IMR-90 (cell line): ENCODE measurements at regions not wholly inside any gene's neighbourhood (a gene's known extent, or its start where the extent isn't known, plus 50 kb on each side); places are given as distances from the start of the nearest gene placed in this dataset.

Experiments used
- POLR2A ChIP-seq: IDR thresholded peaks from 2 replicates; pipeline ENCODE4 v1.6.1; 2012; ENCODE audit warnings: mild to moderate bottlenecking, low read depth, low read length
- TF ChIP-seq, protein P1 (sequence below): conservative IDR thresholded peaks from 2 replicates; pipeline ENCODE4 v1.5.1; 2012; ENCODE audit warnings: mild to moderate bottlenecking, low read depth, low read length, improper control_type of control experiment

GRCh38 chr2:225725726-225726125 lies 326.2 kb downstream of the NYAP2 start:
- no peak for TF ChIP-seq POLR2A
- TF ChIP-seq, protein P1, sequence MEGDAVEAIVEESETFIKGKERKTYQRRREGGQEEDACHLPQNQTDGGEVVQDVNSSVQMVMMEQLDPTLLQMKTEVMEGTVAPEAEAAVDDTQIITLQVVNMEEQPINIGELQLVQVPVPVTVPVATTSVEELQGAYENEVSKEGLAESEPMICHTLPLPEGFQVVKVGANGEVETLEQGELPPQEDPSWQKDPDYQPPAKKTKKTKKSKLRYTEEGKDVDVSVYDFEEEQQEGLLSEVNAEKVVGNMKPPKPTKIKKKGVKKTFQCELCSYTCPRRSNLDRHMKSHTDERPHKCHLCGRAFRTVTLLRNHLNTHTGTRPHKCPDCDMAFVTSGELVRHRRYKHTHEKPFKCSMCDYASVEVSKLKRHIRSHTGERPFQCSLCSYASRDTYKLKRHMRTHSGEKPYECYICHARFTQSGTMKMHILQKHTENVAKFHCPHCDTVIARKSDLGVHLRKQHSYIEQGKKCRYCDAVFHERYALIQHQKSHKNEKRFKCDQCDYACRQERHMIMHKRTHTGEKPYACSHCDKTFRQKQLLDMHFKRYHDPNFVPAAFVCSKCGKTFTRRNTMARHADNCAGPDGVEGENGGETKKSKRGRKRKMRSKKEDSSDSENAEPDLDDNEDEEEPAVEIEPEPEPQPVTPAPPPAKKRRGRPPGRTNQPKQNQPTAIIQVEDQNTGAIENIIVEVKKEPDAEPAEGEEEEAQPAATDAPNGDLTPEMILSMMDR, result no peak
